Osteocyte (in vitro differentiated cells): ENCODE measurements at regions not wholly inside any gene's neighbourhood (a gene's known extent, or its start where the extent isn't known, plus 50 kb on each side); places are given as distances from the start of the nearest gene placed in this dataset.

Source experiments
- DNase-seq: peaks from one replicate; pipeline ENCODE4 v3.0.0; 2021; ENCODE audit warnings: mixed read lengths; ENCODE audit not compliant: unreplicated experiment; ENCODE audit errors: extremely low spot score
- H3K27ac Mint-ChIP-seq: one replicate; pipeline ENCODE4 v1.8.0; 2021; ENCODE audit warnings: mild to moderate bottlenecking, mixed read lengths; ENCODE audit not compliant: unreplicated experiment
- H3K27me3 Mint-ChIP-seq: one replicate; pipeline ENCODE4 v1.8.0; 2021; ENCODE audit warnings: mixed read lengths; ENCODE audit not compliant: unreplicated experiment
- H3K36me3 Mint-ChIP-seq: one replicate; pipeline ENCODE4 v1.8.0; 2021; ENCODE audit warnings: mixed read lengths; ENCODE audit not compliant: unreplicated experiment
- H3K4me1 Mint-ChIP-seq: one replicate; pipeline ENCODE4 v1.8.0; 2021; ENCODE audit warnings: mixed read lengths; ENCODE audit not compliant: unreplicated experiment
- H3K4me3 Mint-ChIP-seq: one replicate; pipeline ENCODE4 v1.8.0; 2021; ENCODE audit warnings: mild to moderate bottlenecking, moderate library complexity, mixed read lengths; ENCODE audit not compliant: unreplicated experiment
- H3K9me3 Mint-ChIP-seq: one replicate; pipeline ENCODE4 v1.8.0; 2021; ENCODE audit warnings: mixed read lengths; ENCODE audit not compliant: unreplicated experiment
- CTCF ChIP-seq: fragments of 200-600 bp; sonication (generic); IDR thresholded peaks from 2 replicates; pipeline ENCODE4 v1.5.0; 2021; ENCODE audit warnings: antibody characterized with exemption, mild to moderate bottlenecking, moderate library complexity

GRCh38 chr4:17400686-17401085, 111.2 kb downstream of the QDPR start:
- H3K36me3 Mint-ChIP-seq = no peaks in the 10 kb centered on the region
- no peaks in the 10 kb centered on the region for H3K9me3 Mint-ChIP-seq
- no peaks in the 10 kb centered on the region for H3K4me1 Mint-ChIP-seq
- TF ChIP-seq CTCF = no peak
- no peak for DNase-seq
- H3K27me3 Mint-ChIP-seq = no peaks in the 10 kb centered on the region
- H3K27ac Mint-ChIP-seq = no peak overlapping the region
- no peak overlapping the region for H3K4me3 Mint-ChIP-seq

GRCh38 chr4:17398805-17399204, 113.1 kb downstream of the QDPR start:
- Mint-ChIP-seq H3K36me3 (no peaks in the 10 kb centered on the region), H3K27ac (no peak overlapping the region)

GRCh38 chr4:17398035-17398434, 113.9 kb downstream of the QDPR start:
- H3K4me3 Mint-ChIP-seq = no peak overlapping the region
- H3K9me3 Mint-ChIP-seq = no peaks in the 10 kb centered on the region
- no peak for TF ChIP-seq CTCF
- no peak for DNase-seq
- no peak overlapping the region for H3K27ac Mint-ChIP-seq
- no peaks in the 10 kb centered on the region for H3K27me3 Mint-ChIP-seq
- no peaks in the 10 kb centered on the region for H3K36me3 Mint-ChIP-seq
- no peaks in the 10 kb centered on the region for H3K4me1 Mint-ChIP-seq

More at GRCh38 chr4:17398805-17399204, 113.1 kb downstream of the QDPR start:
- Mint-ChIP-seq H3K9me3 (no peaks in the 10 kb centered on the region), H3K27me3 (no peaks in the 10 kb centered on the region), H3K4me3 (no peak overlapping the region), H3K4me1 (no peaks in the 10 kb centered on the region)
- DNase-seq = no peak
- no peak for TF ChIP-seq CTCF

- no peak for TF ChIP-seq CTCF
- Mint-ChIP-seq H3K27ac (no peak overlapping the region), H3K4me3 (no peak overlapping the region), H3K36me3 (no peaks in the 10 kb centered on the region), H3K4me1 (no peaks in the 10 kb centered on the region), H3K27me3 (no peaks in the 10 kb centered on the region), H3K9me3 (no peaks in the 10 kb centered on the region)
- DNase-seq = no peak
These were observed 114.3 kb downstream of the QDPR start for GRCh38 chr4:17397611-17398010.

- no peak for TF ChIP-seq CTCF
- no peak overlapping the region for H3K27ac Mint-ChIP-seq
- no peak for DNase-seq
- no peaks in the 10 kb centered on the region for H3K27me3 Mint-ChIP-seq
- H3K9me3 Mint-ChIP-seq = no peaks in the 10 kb centered on the region
- peaks cover 2% of the 10 kb centered on the region for H3K4me1 Mint-ChIP-seq
- no peaks in the 10 kb centered on the region for H3K36me3 Mint-ChIP-seq
- no peak overlapping the region for H3K4me3 Mint-ChIP-seq
These were observed 126.5 kb downstream of the QDPR start for GRCh38 chr4:17385403-17385802.
